A673 (cell line): ENCODE measurements at regions not wholly inside any gene's neighbourhood (a gene's known extent, or its start where the extent isn't known, plus 50 kb on each side); places are given as distances from the start of the nearest gene placed in this dataset.

Experiments used
- BruUV-seq: library from RNA; stranded (reverse); fragments of 400-500 nt; replicated peaks from 2 replicates; lab custom pipeline; 2021; lab: Mats Ljungman, UMichigan
- CTCF ChIA-PET: fragments of 300-600 bp; sonication (Branson Sonifier 250); formaldehyde crosslinking; loops from one replicate; lab custom pipeline; 2022; ENCODE audit warnings: antibody characterized with exemption; lab: Charles Lee
- POLR2A ChIA-PET: fragments of 300-600 bp; sonication (Branson Sonifier 250); formaldehyde crosslinking; loops from one replicate; lab custom pipeline; 2022; ENCODE audit warnings: antibody characterized with exemption; ENCODE audit not compliant: low non-redundant PET; lab: Charles Lee
- DNase-seq: peaks from one replicate; pipeline ENCODE4 v3.0.0-alpha.2; 2015; ENCODE audit warnings: low spot score
- H3K27ac ChIP-seq: fragments of 200-600 bp; sonication (generic); 2 replicates; pipeline ENCODE4 v1.5.1; 2016; ENCODE audit warnings: mixed run types, low read depth, mild to moderate bottlenecking, mixed read lengths, antibody characterized with exemption, low read length; ENCODE audit not compliant: poor library complexity, severe bottlenecking
- H3K27me3 ChIP-seq: fragments of 200-600 bp; sonication (generic); replicated peaks from 2 replicates; pipeline ENCODE4 v1.6.1; 2017; ENCODE audit warnings: mixed run types, low read depth, mild to moderate bottlenecking, mixed read lengths, antibody characterized with exemption, low read length; ENCODE audit not compliant: insufficient read depth, poor library complexity
- H3K36me3 ChIP-seq: fragments of 200-600 bp; sonication (generic); 2 replicates; pipeline ENCODE4 v1.6.1; 2016; ENCODE audit warnings: mixed run types, mild to moderate bottlenecking, mixed read lengths, antibody characterized with exemption, low read length; ENCODE audit not compliant: insufficient read depth, poor library complexity, severe bottlenecking
- H3K4me1 ChIP-seq: fragments of 200-600 bp; sonication (generic); 2 replicates; pipeline ENCODE4 v1.6.1; 2017; ENCODE audit warnings: mixed run types, mild to moderate bottlenecking, mixed read lengths, antibody characterized with exemption, low read length; ENCODE audit not compliant: insufficient read depth, poor library complexity, severe bottlenecking
- H3K4me3 ChIP-seq: fragments of 200-600 bp; sonication (generic); 2 replicates; pipeline ENCODE4 v1.5.1; 2016; ENCODE audit warnings: low read depth, mixed run types, mild to moderate bottlenecking, mixed read lengths, low read length; ENCODE audit not compliant: poor library complexity, severe bottlenecking
- H3K9me3 ChIP-seq: fragments of 200-600 bp; sonication (generic); 2 replicates; pipeline ENCODE4 v1.6.1; 2016; ENCODE audit warnings: mixed run types, low read depth, mild to moderate bottlenecking, mixed read lengths, antibody characterized with exemption, low read length; ENCODE audit not compliant: poor library complexity, severe bottlenecking
- CTCF ChIP-seq: fragments of 300-800, 200-600 bp; sonication (generic); conservative IDR thresholded peaks from 2 replicates; pipeline ENCODE4 v1.5.1; 2017; ENCODE audit warnings: low read depth, mild to moderate bottlenecking, antibody characterized with exemption, low read length, moderate library complexity, mixed read lengths
- EZH2 ChIP-seq: fragments of 200-600 bp; sonication (generic); IDR thresholded peaks from 2 replicates; pipeline ENCODE4 v1.6.1; 2017; ENCODE audit warnings: borderline replicate concordance, low read depth, mild to moderate bottlenecking, mixed read lengths, antibody characterized with exemption, low read length; ENCODE audit not compliant: poor library complexity, severe bottlenecking
- intact Hi-C: fragments of 100-400 bp; cut with micrococcal nuclease; formaldehyde crosslinking; loops from one replicate; pipeline ENCODE4 v1.10.0; 2022; ENCODE audit not compliant: unreplicated experiment

DNA sequence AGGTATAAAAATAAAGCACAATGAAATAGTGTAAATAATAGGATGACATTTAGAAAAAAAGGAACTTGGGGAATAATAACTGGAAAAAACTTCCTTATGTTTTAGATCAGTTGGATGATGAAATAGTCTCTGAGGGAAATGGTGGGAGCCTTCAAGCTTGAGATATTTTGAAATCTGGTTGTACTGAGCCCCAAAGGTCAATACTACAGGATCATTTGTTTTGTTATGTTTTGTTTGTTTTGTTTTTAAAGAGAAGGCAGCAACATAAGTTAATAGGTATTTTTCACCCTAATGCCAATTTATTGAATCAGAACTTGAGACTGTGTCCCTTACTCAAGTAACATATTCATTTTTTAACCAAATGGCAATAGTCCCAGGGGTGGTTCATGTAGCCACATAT lies 393.1 kb downstream of the ETS1 start:
- TF ChIP-seq CTCF (no peak), EZH2 (no peak)
- H3K27me3 ChIP-seq, result no peaks in the 10 kb centered on the region
- DNase-seq, result no peak
- ChIA-PET POLR2A (no interaction called here), CTCF (no interaction called here)
- H3K36me3 ChIP-seq, result no peaks in the 10 kb centered on the region
- H3K4me1 ChIP-seq, result peaks cover 6% of the 10 kb centered on the region
- no peak overlapping the region for H3K27ac ChIP-seq
- intact Hi-C loops, result no loop called here
- no peak overlapping the region for H3K4me3 ChIP-seq
- no peaks in the 10 kb centered on the region for H3K9me3 ChIP-seq
- BruUV-seq, result no TSS peak

DNA sequence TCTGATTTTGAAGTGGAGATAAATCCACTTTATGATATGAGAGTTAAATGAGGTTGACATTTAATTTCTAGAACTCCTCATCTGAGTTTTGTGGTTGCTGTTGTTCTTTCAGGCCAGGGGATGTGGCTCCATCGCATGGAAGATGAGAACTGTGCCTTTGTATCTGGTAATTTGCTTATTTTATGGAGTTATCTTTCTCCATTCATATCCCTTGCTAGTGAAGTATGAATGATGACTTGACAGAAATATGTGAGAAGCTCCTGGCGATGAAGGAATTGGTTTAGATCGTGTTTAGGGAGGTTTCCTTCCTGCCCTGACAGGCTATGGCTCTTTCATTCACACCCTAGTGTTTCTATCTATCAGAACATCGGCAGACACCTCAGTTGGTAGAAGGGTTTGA lies 393.7 kb downstream of the ETS1 start:
- DNase-seq, result no peak
- Histone ChIP-seq H3K9me3 (no peaks in the 10 kb centered on the region), H3K36me3 (no peaks in the 10 kb centered on the region), H3K27me3 (no peaks in the 10 kb centered on the region), H3K4me1 (peaks cover 6% of the 10 kb centered on the region), H3K4me3 (no peak overlapping the region), H3K27ac (no peak overlapping the region)
- ChIA-PET POLR2A (no interaction called here), CTCF (no interaction called here)
- intact Hi-C loops, result no loop called here
- no peak for TF ChIP-seq EZH2
- TF ChIP-seq CTCF, result no peak
- BruUV-seq, result no TSS peak

DNA sequence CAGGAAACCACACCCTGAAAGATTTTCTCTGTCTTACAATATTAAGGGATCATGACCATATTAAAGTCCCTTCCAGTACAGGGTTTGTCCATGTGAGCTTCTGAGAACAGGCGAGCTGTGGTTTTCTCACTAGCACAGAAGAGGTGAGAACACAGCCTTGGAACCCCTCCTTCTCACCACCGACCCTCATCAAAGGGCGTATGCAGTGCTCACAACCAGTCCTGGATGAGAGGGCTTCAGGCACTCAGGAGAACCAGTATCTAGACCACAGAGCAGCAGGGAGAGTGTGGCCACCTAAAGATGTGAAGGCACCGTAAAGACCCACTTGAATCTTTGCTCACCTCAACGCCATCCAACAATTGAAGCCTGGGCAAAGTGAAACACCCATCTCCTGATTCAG lies 397.0 kb downstream of the ETS1 start:
- no peaks in the 10 kb centered on the region for H3K4me1 ChIP-seq
- H3K4me3 ChIP-seq, result no peak overlapping the region
- no peak overlapping the region for H3K27ac ChIP-seq
- no TSS peak for BruUV-seq
- no peaks in the 10 kb centered on the region for H3K36me3 ChIP-seq
- H3K27me3 ChIP-seq, result no peaks in the 10 kb centered on the region
- H3K9me3 ChIP-seq, result no peaks in the 10 kb centered on the region
- intact Hi-C loops, result no loop called here
- ChIA-PET POLR2A (no interaction called here), CTCF (no interaction called here)
- no peak for TF ChIP-seq CTCF
- no peak for TF ChIP-seq EZH2
- no peak for DNase-seq
